GM19438 (cell line): ENCODE measurements at regions not wholly inside any gene's neighbourhood (a gene's known extent, or its start where the extent isn't known, plus 50 kb on each side); places are given as distances from the start of the nearest gene placed in this dataset.

Experiments
- ATAC-seq: cut with Tn5 transposase; IDR thresholded peaks from one replicate; pipeline ENCODE4 v1.9.1; 2021; ENCODE audit warnings: low read depth; ENCODE audit not compliant: unreplicated experiment

GRCh38 chr11:15886299-15886698 lies 470.0 kb downstream of the SOX6 start:
- no peak for ATAC-seq

DNA sequence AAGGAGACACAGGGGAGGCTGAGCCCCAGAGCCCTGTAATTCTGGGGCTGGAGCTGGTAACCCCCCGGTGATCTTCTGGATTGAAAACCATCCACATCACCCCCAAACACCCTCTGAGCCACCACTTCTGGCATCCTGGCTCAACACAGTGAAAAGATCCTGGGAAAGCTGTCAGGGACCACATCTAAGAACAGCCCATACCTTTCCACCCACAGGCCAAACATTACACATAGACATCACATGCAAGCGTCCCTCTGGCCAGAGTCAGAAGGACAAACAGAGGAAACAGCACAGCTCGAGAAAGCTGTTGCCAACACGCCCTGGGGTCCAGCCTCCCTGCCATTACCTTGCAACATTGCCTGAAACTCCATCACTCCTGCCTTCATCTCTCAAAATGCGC lies 469.5 kb downstream of the SOX6 start:
- ATAC-seq = no peak

DNA sequence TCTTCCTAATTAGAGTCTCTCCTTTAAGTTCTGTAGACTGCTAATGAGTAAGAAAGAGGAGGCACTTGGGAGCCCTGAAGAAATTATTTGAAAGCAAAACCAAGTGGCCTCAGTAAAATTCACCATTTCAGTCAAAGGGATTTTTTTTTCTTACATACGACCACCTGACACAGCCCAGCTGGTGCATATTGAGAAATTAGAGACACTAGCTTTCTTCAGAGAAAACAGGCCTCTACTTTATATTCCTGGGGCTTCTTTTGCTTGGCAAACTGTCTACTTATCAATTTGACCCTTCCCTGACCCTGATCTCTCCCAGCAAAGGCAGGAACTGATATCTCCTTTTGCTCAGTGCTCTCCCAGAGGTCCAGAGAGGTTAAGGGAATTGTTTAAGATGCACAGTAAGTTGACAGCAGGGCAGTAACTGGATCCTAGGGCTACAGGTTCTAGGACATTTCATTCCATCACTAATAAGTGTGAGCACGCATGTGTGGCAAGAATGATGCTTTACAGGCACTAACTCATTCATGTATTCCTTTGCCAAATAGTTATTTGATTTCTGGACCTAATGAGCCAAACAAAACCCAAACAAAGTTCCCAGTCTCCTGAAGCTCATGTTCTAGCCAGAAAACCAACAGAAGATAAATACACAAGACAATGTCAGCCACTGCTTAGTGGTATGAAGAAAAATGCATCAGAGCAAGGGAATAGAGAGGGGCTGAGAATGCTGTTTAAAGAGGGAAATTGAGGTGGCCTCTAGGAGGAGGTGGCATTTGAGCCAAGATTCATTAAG lies 467.6 kb downstream of the SOX6 start:
- ATAC-seq = no peak

GRCh38 chr11:15889363-15890030 lies 466.8 kb downstream of the SOX6 start:
- no peak for ATAC-seq

DNA sequence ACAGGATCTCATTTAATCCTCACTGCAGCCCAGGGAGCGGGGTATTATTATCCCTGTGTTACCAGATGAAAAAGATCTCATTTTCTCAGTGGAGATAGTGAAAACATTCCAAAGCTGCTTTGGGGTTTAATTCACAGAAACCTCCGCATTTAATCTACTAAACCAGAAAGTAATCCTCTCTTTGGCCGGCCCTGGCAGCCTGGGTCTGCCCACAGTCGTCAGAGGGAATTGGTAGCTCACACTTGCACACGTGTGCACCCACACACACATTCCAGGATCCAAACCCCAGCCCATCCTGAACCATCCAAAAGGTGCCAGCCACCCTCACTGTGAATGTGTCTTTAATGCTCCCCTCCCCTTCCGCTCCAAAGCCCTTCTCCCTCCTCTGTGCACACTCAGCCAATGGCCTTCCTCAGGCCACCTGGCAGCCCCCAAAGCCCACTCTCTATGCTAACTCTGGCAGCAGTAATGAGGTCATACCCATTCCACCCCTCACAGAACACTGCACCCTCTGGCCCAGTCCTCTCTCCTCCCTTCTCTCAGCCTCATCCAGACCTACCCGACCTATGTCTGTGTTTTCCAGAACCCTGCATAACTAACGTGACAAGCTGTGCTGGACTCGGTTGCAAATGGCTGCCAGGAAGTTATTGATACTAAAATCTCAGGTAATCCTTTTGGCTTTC lies 466.2 kb downstream of the SOX6 start:
- ATAC-seq = no peak

DNA sequence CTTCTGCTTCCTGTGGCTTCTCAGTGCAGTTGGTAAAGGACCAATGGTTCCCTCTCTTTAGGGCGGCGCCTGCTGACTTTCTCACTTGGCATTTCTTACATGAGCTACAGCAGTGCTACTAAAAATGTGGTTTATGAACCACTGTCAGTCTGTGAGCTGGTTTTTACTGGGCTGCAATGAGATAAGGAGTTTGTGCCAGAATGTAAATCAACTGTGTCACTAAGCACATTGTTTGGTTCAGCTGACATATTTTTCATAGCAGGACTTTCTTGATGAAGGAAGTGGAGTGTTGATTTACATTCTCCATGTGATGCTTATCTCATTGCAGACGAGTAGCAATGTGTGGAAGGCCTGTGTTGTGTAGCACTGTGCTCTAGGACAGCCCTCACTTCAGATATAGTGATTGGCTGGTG lies 463.3 kb downstream of the SOX6 start:
- no peak for ATAC-seq

- no peak for ATAC-seq
Measured at GRCh38 chr11:15896026-15896425, 460.3 kb downstream of the SOX6 start.

GRCh38 chr11:15896530-15896929 lies 459.8 kb downstream of the SOX6 start:
- ATAC-seq = no peak

DNA sequence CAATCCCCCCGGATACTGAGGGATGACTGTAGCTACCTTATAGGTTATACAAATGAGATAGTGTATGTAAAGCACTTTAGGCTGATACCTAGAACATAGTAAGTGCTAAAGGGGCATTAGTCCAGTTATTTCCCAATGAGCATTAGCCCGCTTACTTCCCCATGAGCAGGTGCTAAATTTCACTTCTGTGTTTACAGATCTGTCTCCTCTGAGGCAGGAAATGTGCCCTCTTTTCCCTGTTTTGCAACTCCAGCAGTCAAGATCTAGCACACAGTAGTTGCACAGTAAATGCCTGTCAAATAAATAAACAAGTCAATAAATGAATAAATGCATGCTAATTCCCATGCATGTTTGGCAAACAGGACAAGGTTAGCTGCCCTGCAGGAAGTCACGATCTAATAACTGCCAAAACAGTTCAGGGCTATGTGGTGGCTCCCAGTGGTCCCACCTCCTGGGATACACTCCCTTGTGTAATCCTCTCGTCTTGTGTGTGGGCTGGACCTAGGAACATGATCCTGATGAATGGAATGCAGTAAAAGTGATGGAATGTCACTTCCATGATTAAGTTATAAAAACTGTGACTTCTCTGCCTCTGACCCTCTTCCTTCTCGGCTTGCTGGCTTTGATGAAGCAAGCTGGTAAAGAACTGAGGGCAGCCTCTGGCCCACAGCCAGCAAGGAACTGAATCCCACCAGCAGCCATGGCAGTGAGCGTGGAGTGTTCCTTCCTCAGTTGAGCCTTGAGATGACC lies 459.0 kb downstream of the SOX6 start:
- ATAC-seq = no peak

- no peak for ATAC-seq
Measured at GRCh38 chr11:15901054-15901453, 455.3 kb downstream of the SOX6 start.

DNA sequence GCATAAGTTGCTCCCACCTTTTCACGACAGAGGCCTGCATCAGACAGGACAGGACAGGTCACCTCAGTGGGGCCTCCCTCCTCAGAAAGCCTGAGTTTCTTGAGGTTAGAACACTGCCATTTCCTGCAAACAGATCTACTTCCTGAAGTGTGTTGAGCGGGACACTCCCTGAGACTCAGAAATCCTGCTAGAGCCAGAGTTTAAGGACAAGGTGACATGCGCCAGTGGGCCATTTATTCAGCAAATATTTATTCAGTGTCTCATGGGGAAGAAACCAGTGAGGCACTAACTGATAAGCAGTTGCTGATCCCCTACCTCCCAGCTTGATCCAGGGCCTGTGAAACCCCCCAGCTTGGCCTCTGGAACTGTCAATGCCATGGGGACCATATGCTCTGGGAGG lies 454.6 kb downstream of the SOX6 start:
- ATAC-seq = no peak

GRCh38 chr11:15903246-15903645 lies 453.1 kb downstream of the SOX6 start:
- ATAC-seq = no peak

- ATAC-seq = no peak
Measured at GRCh38 chr11:15905366-15906104, 450.8 kb downstream of the SOX6 start.

DNA sequence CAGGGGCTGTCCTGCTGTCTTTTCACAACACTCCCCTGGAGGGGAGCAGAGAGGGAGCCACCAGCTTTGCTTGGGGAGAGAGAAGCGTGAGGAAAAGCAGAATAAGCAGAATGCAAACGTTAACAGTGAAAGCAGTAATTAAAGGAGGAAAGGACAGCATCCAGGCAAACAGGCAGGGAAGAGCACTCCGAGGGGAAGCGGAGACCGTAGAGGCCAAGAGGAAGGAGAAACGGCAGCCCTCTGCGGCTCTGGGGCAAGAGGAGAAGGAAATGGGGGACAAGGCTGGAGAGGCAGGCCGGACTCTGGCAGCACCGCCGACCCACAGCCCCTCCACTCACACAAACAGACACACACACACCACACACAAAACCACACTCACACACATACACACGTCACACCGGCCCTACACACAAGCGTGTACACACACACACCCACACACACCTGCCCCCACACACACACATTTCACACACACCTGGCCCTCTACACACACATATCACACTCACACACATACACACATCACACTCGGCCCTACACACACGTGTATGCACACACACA lies 449.8 kb downstream of the SOX6 start:
- ATAC-seq = no peak

DNA sequence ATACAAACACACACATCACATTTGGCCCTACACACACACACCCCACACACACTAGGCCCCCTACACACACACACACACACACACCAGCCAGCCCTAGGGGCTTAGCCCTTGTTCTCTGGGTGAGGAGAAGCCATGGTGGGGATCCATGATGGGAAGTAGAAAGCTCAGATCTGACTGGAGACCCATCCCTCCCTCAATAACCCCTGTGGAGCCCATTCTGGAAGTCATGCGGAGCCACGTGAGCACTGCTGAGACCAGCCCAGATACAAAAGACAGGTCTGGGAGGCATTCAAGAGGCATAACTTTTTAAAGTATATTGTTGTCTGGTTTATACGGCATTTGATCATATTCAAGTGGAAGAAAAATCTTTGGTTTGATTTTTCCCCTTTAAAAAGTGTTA lies 448.5 kb downstream of the SOX6 start:
- no peak for ATAC-seq

- ATAC-seq = no peak
Measured at GRCh38 chr11:15909937-15910598, 446.3 kb downstream of the SOX6 start.

DNA sequence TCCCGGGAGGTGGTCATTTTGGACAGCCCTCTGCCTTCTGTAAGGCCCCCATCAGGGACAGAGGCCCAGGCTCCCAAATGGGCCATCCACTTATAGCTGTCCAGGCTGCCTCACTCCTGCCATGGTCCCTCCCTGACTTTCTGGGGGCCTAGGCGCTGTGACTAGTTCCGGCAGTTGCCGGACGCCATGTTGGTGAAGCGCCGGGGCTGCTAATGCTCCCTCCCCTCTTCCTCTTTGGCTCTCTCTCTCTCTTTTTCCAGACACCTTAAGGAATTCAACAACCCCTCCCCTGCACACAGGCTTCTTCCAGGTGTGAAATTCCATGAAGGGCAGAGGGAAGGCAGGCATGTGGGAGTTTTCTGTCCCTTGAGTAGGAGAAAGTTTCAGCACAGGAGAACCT lies 445.6 kb downstream of the SOX6 start:
- no peak for ATAC-seq

DNA sequence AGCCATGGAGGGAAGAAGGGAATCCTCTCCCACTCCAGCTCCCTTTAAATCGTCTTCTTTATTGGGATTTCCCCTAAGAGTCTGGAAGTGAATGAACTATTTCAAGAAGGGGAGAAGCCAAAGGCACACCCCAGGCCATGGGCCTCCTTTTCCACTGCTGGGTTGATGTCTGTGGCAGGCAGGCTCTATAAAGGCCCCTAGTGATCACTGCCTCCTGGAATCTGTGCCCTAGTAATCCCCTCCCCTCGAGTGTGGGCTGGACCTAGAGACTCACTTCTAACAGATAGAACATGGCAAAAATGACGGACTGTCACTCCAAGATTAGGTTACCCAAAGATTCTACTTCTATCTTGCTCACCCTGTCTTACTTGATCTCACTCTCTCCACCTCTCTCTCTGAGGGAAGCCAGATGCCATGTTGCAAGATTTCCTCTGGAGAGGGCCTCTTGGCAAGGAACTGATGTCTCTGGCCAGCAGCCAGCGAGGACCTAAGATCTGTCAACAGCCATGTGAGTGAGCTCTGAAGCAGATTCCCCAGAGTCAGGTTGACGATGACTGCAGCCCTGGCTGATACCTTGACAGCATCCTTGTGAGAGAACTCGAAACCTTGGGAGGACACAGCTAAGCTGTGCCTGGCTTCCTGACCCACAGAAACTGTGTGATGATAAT lies 444.8 kb downstream of the SOX6 start:
- no peak for ATAC-seq

- no peak for ATAC-seq
Measured at GRCh38 chr11:15912291-15912690, 444.1 kb downstream of the SOX6 start.
